ENCODE measurements at regions not wholly inside any gene's neighbourhood (a gene's known extent, or its start where the extent isn't known, plus 50 kb on each side); places are given as distances from the start of the nearest gene placed in this dataset.

DNA sequence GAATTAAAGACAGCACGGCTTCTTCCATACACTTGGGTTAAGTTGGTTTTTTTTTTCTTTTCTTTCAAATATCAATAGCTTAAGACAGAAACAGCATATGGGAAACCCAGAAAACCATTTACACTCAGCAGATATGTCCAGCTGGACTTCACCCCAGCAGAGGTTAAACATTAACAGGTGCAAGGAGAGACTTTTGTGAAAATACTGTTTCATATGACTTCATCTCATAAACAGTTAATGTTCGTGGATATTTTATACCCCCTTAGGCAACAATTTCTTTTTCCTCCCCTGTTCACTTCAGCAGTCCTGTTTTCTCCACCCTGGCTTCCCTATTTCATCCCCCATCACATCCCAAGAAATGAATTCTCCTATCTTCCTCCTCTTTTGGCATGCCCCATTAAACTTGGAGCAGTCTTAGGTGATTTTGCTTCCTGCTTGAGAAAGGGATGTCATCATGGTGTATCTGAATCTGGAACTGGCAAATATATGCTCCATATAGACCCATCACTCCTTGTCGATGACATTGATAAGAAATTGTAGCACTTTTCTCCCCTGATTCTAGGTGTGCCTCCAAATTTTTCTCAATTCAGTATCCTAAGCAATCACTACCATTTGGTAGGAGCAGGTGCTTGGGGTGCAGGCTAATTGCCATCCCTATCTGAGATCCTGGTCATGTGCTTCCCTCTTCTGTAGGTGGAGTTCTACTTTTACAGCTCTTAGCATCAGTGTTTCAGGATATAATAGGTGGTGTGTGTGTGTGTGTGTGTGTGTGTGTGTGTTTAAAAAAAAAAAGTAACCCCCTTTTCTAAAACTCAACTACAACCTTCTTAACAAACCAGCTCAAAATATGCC lies 67.9 kb downstream of the BMP4 start:
- H3K9me3 ChIP-seq, result no peaks in the 10 kb centered on the region
- no peak overlapping the region for H3K27ac ChIP-seq
- ATAC-seq (no peak), DNase-seq (no peak)
- intact Hi-C loops (cut with DNase I), result no loop called here
- H3K36me3 ChIP-seq (ENCODE audit: insufficient read depth in 1 of 2, low read depth in 1 of 2), result no peaks in the 10 kb centered on the region
- no peak overlapping the region for H3K4me3 ChIP-seq
- no peaks in the 10 kb centered on the region for H3K4me1 ChIP-seq
- H3K27me3 ChIP-seq (ENCODE audit: insufficient read depth in 3 of 3, low read length in 2 of 3), result peaks cover 0 to 2% (median 0%) of the 10 kb centered on the region in 3 donors
- WGBS, 3 donors, result 62 to 80% (median 70%) methylated on average over 3 of the region's 3 CpGs
- no peak for TF ChIP-seq CTCF (IDR thresholded peaks at IDR 0.05)

- H3K27ac ChIP-seq, result no peak overlapping the region
- no peak for TF ChIP-seq CTCF (IDR thresholded peaks at IDR 0.05)
- no peaks in the 10 kb centered on the region for H3K9me3 ChIP-seq
- no peak for DNase-seq
- no peak for ATAC-seq
- peaks cover 0 to 2% (median 0%) of the 10 kb centered on the region in 3 donors for H3K27me3 ChIP-seq (ENCODE audit: insufficient read depth in 3 of 3, low read length in 2 of 3)
- intact Hi-C loops (cut with DNase I), result no loop called here
- no peaks in the 10 kb centered on the region for H3K36me3 ChIP-seq (ENCODE audit: insufficient read depth in 1 of 2, low read depth in 1 of 2)
- WGBS, 3 donors, result 63 to 86% (median 84%) methylated on average over 1 of the region's 1 CpG
- no peaks in the 10 kb centered on the region for H3K4me1 ChIP-seq
- no peak overlapping the region for H3K4me3 ChIP-seq
Observed at GRCh38 chr14:53885136-53885640, 71.4 kb downstream of the BMP4 start.

- no peaks in the 10 kb centered on the region for H3K9me3 ChIP-seq
- intact Hi-C loops (cut with DNase I), result no loop called here
- WGBS, 3 donors, result 97 to 100% (median 97%) methylated on average over 1 of the region's 1 CpG
- no peaks in the 10 kb centered on the region for H3K36me3 ChIP-seq (ENCODE audit: insufficient read depth in 1 of 2, low read depth in 1 of 2)
- H3K27ac ChIP-seq, result no peak overlapping the region
- ATAC-seq (no peak), DNase-seq (no peak)
- no peaks in the 10 kb centered on the region for H3K4me1 ChIP-seq
- no peak for TF ChIP-seq CTCF (IDR thresholded peaks at IDR 0.05)
- peaks cover 0 to 2% (median 0%) of the 10 kb centered on the region in 3 donors for H3K27me3 ChIP-seq (ENCODE audit: insufficient read depth in 3 of 3, low read length in 2 of 3)
- no peak overlapping the region for H3K4me3 ChIP-seq
Observed at GRCh38 chr14:53884601-53885000, 72.0 kb downstream of the BMP4 start.

DNA sequence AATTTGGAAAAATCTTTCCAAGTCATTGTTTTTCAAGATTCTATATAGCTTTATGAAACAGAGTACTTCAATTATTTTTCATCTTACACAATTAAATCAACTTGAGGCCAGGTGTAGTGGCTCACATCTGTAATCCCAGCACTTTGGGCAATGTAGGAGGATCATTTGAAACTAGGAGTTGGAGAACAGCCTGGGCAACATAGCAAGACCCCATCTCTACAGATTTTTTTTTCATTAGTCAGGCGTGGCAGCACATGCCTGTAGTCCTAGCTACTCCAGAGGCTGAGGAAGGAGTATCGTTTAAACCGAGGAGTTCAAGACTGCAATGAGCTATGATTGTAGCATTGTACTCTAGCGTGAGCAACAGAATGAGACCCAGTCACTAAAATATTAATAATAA lies 72.9 kb downstream of the BMP4 start:
- Histone ChIP-seq H3K4me3 (no peak overlapping the region), H3K9me3 (no peaks in the 10 kb centered on the region), H3K27me3 (ENCODE audit: insufficient read depth in 3 of 3, low read length in 2 of 3) (peaks cover 0 to 2% (median 0%) of the 10 kb centered on the region in 3 donors), H3K27ac (no peak overlapping the region), H3K4me1 (no peaks in the 10 kb centered on the region), H3K36me3 (ENCODE audit: insufficient read depth in 1 of 2, low read depth in 1 of 2) (no peaks in the 10 kb centered on the region)
- intact Hi-C loops (cut with DNase I), result no loop called here
- DNase-seq, result no peak
- 95 to 96% (median 96%) methylated on average over 4 of the region's 4 CpGs for WGBS, 3 donors
- TF ChIP-seq CTCF (IDR thresholded peaks at IDR 0.05), result no peak
- no peak for ATAC-seq

Measured in psoas muscle (tissue), 7 donors.